K562 (cell line): ENCODE measurements at regions not wholly inside any gene's neighbourhood (a gene's known extent, or its start where the extent isn't known, plus 50 kb on each side); places are given as distances from the start of the nearest gene placed in this dataset.

Experiments used
- ATAC-seq: fragments of 200-7000 bp; cut with Tn5 transposase; 3 replicates; pipeline ENCODE4 v1.9.1; 2020; ENCODE audit warnings: moderate library complexity
- BruUV-seq: library from RNA; stranded (reverse); fragments of 400-500 nt; replicated peaks from 2 replicates; lab custom pipeline; 2021; lab: Mats Ljungman, UMichigan
- CTCF ChIA-PET: fragments of 300-600 bp; formaldehyde crosslinking; extraction: SDS; loops from one replicate; lab custom pipeline; 2021; ENCODE audit warnings: low intra/inter-chr PET ratio; lab: Yijun Ruan, JAX
- POLR2A ChIA-PET: fragments of 300-600, 350-650 bp; sonication (Branson Sonifier 250); formaldehyde crosslinking; extraction: SDS; loops from one replicate; lab custom pipeline; 2021; ENCODE audit warnings: antibody characterized with exemption, inconsistent platforms; lab: Yijun Ruan, JAX
- DNase-seq, 4 experiments: peaks; one replicate each; pipeline versions ENCODE4 v3.0.0 to v3.0.0-alpha.2; 2011 to 2018; ENCODE audit warnings: low spot score in 3 of 4, mixed read lengths in 3 of 4; ENCODE audit errors: extremely low read depth in 1 of 4
- FAIRE-seq: peaks from 2 replicates; lab custom pipeline; 2011; peaks lifted over from hg19 to GRCh38; lab: Jason Lieb, UNC
- H2AFZ ChIP-seq: 2 replicates; pipeline ENCODE4 v1.6.0; 2011; ENCODE audit warnings: low read depth, low read length, control low read depth, inconsistent platforms
- H3K27ac ChIP-seq: fragments of 200-600 bp; 3 replicates; pipeline ENCODE4 v1.8.0; 2011; ENCODE audit warnings: low read depth, mild to moderate bottlenecking, control low read depth, inconsistent platforms, low read length, moderate library complexity, mixed read lengths; ENCODE audit errors: extremely low read depth
- H3K27me3 ChIP-seq, 2 experiments: fragments of 300-600 bp in 1 of 2; 2 replicates in 1 of 2; 3 replicates in 1 of 2; pipeline versions ENCODE4 v1.6.0 to v1.8.0; 2011; ENCODE audit warnings: inconsistent platforms in 2 of 2, low read length in 2 of 2, mild to moderate bottlenecking in 1 of 2, mixed read lengths in 1 of 2, moderate library complexity in 1 of 2; ENCODE audit not compliant: control insufficient read depth in 2 of 2, insufficient read depth in 2 of 2
- H3K36me3 ChIP-seq: fragments of 300-600 bp; 3 replicates; pipeline ENCODE4 v1.8.0; 2011; ENCODE audit warnings: mild to moderate bottlenecking, low read length, inconsistent platforms; ENCODE audit not compliant: control insufficient read depth, insufficient read depth
- H3K4me1 ChIP-seq, 2 experiments: fragments of 200-600 bp in 1 of 2; replicated peaks in 1 of 2; 2 replicates in 1 of 2; 3 replicates in 1 of 2; pipeline versions ENCODE4 v1.5.1 to v1.8.0; 2011; ENCODE audit warnings: inconsistent platforms in 2 of 2, low read length in 2 of 2, mild to moderate bottlenecking in 1 of 2, mixed read lengths in 1 of 2, moderate library complexity in 1 of 2; ENCODE audit not compliant: control insufficient read depth in 2 of 2, insufficient read depth in 2 of 2
- H3K4me2 ChIP-seq: 2 replicates; pipeline ENCODE4 v1.6.1; 2011; ENCODE audit warnings: low read length, control low read depth, inconsistent platforms, mixed read lengths; ENCODE audit not compliant: insufficient read depth
- H3K4me3 ChIP-seq: fragments of 200-600 bp; sonication (generic), shearing (Covaris generic); 2 replicates; pipeline ENCODE4 v1.5.1; 2016; ENCODE audit warnings: control low read depth, inconsistent platforms
- H3K79me2 ChIP-seq: fragments of 200-600 bp; 3 replicates; pipeline ENCODE4 v1.8.0; 2011; ENCODE audit warnings: low read length, inconsistent platforms; ENCODE audit not compliant: control insufficient read depth, insufficient read depth
- H3K9ac ChIP-seq, 2 experiments: 2 replicates each; pipeline versions ENCODE4 v1.6.0 to v1.6.1; 2011; ENCODE audit warnings: low read depth in 2 of 2, low read length in 2 of 2, control low read depth in 1 of 2, inconsistent platforms in 1 of 2, mild to moderate bottlenecking in 1 of 2, mixed read lengths in 1 of 2; ENCODE audit not compliant: insufficient read depth in 1 of 2
- H3K9me1 ChIP-seq: one replicate; pipeline ENCODE4 v1.6.0; 2011; ENCODE audit warnings: inconsistent platforms, mild to moderate bottlenecking, low read length, moderate library complexity; ENCODE audit not compliant: control insufficient read depth, insufficient read depth
- H3K9me3 ChIP-seq: replicated peaks from 2 replicates; pipeline ENCODE4 v1.5.1; 2011; ENCODE audit warnings: low read depth, low read length, inconsistent platforms; ENCODE audit not compliant: control insufficient read depth, insufficient read depth
- H4K20me1 ChIP-seq: replicated peaks from 2 replicates; pipeline ENCODE4 v1.6.1; 2011; ENCODE audit warnings: low read length, inconsistent platforms, mixed read lengths; ENCODE audit not compliant: control insufficient read depth, insufficient read depth
- PRMT5 ChIP-seq: sonication (generic); formaldehyde crosslinking; IDR thresholded peaks from 2 replicates; pipeline ENCODE4 v1.5.0; 2020; ENCODE audit warnings: missing genetic modification reagents
- TEAD2 ChIP-seq: fragments of 450-650 bp; IDR thresholded peaks from 2 replicates; pipeline ENCODE4 v1.6.1; 2016; ENCODE audit warnings: missing genetic modification characterization, control low read depth, missing compliant biosample characterization
- ZNF347 ChIP-seq: fragments of 450-650 bp; formaldehyde crosslinking; IDR thresholded peaks from 2 replicates; pipeline ENCODE4 v1.4.0; 2020; ENCODE audit warnings: low read depth, mild to moderate bottlenecking, moderate library complexity
- WGBS: fragments of 100-300 bp; shearing (Covaris generic); methylation state at CpG from one replicate; pipeline ENCODE4 v1.1.6; 2016; ENCODE audit warnings: low coverage, mixed read lengths; ENCODE audit not compliant: insufficient coverage; ENCODE audit errors: missing lambda C conversion rate; 5-methylcytosine and 5-hydroxymethylcytosine counted together
- in situ Hi-C: fragments of 300-500 bp; cut with MboI; formaldehyde crosslinking; loops from 4 replicates; pipeline ENCODE4 v1.15.0; 2018; ENCODE audit warnings: inconsistent platforms, mixed read lengths
- intact Hi-C: fragments of 100-400 bp; cut with micrococcal nuclease; formaldehyde crosslinking; loops from 2 replicates; pipeline ENCODE4 v1.14.2; 2022
- TF ChIP-seq, protein P1 (sequence below): fragments of 200-600 bp; sonication (generic); IDR thresholded peaks from one replicate; pipeline ENCODE4 v1.6.1; 2012; ENCODE audit warnings: mild to moderate bottlenecking, low read depth, low read length, inconsistent platforms
- TF ChIP-seq, protein P2 (sequence below): sonication (generic); formaldehyde crosslinking; IDR thresholded peaks from 2 replicates; pipeline ENCODE4 v1.8.0; 2023; ENCODE audit warnings: mild to moderate bottlenecking, missing genetic modification reagents

DNA sequence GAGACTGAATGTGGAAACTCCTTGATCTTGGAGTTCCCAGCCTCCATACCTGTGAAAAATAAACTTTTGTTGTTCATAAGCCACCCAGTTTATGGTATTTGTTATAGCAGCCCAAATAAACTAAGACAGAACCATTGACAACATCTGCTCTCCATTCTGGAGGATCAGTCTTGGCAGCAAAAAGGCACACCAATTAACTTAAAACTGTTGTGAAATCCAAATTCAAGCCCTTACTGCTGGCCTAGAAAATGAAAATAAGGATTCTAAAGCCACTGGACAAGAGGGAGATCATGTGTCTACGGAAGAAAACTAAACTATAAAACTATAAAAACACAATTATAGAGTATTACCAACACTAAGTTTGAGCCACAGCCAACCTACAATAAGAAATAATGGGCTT lies 172.1 kb upstream of the RNPC3 start:
- intact Hi-C loops (no loop called here), in situ Hi-C loops (no loop called here)
- Histone ChIP-seq H3K4me2 (no peak overlapping the region), H3K79me2 (no peaks in the 10 kb centered on the region), H3K27me3 (no peaks in the 10 kb centered on the region), H3K36me3 (no peaks in the 10 kb centered on the region), H3K9me1 (no peaks in the 10 kb centered on the region), H3K9ac (no peak overlapping the region), H3K4me1 (no peaks in the 10 kb centered on the region), H4K20me1 (no peaks in the 10 kb centered on the region), H3K27ac (no peak overlapping the region), H2AFZ (no peak overlapping the region), H3K9me3 (no peaks in the 10 kb centered on the region; the same call in 1 of the 2 replicates), H3K4me3 (no peak overlapping the region)
- POLR2A ChIA-PET = no interaction called here
- 0% methylated on average over 1 of the region's 1 CpG for WGBS
- no TSS peak for BruUV-seq
- ATAC-seq (no peak), FAIRE-seq (no peak), DNase-seq (no peak)
- CTCF ChIA-PET = no interaction called here
- TF ChIP-seq PRMT5 (CRISPR knock-in tag) (no peak), ZNF347 (no peak), TEAD2 (tag) (no peak)
- TF ChIP-seq, protein P1, sequence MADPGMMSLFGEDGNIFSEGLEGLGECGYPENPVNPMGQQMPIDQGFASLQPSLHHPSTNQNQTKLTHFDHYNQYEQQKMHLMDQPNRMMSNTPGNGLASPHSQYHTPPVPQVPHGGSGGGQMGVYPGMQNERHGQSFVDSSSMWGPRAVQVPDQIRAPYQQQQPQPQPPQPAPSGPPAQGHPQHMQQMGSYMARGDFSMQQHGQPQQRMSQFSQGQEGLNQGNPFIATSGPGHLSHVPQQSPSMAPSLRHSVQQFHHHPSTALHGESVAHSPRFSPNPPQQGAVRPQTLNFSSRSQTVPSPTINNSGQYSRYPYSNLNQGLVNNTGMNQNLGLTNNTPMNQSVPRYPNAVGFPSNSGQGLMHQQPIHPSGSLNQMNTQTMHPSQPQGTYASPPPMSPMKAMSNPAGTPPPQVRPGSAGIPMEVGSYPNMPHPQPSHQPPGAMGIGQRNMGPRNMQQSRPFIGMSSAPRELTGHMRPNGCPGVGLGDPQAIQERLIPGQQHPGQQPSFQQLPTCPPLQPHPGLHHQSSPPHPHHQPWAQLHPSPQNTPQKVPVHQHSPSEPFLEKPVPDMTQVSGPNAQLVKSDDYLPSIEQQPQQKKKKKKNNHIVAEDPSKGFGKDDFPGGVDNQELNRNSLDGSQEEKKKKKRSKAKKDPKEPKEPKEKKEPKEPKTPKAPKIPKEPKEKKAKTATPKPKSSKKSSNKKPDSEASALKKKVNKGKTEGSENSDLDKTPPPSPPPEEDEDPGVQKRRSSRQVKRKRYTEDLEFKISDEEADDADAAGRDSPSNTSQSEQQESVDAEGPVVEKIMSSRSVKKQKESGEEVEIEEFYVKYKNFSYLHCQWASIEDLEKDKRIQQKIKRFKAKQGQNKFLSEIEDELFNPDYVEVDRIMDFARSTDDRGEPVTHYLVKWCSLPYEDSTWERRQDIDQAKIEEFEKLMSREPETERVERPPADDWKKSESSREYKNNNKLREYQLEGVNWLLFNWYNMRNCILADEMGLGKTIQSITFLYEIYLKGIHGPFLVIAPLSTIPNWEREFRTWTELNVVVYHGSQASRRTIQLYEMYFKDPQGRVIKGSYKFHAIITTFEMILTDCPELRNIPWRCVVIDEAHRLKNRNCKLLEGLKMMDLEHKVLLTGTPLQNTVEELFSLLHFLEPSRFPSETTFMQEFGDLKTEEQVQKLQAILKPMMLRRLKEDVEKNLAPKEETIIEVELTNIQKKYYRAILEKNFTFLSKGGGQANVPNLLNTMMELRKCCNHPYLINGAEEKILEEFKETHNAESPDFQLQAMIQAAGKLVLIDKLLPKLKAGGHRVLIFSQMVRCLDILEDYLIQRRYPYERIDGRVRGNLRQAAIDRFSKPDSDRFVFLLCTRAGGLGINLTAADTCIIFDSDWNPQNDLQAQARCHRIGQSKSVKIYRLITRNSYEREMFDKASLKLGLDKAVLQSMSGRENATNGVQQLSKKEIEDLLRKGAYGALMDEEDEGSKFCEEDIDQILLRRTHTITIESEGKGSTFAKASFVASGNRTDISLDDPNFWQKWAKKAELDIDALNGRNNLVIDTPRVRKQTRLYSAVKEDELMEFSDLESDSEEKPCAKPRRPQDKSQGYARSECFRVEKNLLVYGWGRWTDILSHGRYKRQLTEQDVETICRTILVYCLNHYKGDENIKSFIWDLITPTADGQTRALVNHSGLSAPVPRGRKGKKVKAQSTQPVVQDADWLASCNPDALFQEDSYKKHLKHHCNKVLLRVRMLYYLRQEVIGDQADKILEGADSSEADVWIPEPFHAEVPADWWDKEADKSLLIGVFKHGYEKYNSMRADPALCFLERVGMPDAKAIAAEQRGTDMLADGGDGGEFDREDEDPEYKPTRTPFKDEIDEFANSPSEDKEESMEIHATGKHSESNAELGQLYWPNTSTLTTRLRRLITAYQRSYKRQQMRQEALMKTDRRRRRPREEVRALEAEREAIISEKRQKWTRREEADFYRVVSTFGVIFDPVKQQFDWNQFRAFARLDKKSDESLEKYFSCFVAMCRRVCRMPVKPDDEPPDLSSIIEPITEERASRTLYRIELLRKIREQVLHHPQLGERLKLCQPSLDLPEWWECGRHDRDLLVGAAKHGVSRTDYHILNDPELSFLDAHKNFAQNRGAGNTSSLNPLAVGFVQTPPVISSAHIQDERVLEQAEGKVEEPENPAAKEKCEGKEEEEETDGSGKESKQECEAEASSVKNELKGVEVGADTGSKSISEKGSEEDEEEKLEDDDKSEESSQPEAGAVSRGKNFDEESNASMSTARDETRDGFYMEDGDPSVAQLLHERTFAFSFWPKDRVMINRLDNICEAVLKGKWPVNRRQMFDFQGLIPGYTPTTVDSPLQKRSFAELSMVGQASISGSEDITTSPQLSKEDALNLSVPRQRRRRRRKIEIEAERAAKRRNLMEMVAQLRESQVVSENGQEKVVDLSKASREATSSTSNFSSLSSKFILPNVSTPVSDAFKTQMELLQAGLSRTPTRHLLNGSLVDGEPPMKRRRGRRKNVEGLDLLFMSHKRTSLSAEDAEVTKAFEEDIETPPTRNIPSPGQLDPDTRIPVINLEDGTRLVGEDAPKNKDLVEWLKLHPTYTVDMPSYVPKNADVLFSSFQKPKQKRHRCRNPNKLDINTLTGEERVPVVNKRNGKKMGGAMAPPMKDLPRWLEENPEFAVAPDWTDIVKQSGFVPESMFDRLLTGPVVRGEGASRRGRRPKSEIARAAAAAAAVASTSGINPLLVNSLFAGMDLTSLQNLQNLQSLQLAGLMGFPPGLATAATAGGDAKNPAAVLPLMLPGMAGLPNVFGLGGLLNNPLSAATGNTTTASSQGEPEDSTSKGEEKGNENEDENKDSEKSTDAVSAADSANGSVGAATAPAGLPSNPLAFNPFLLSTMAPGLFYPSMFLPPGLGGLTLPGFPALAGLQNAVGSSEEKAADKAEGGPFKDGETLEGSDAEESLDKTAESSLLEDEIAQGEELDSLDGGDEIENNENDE = no peak
- TF ChIP-seq, protein P2, sequence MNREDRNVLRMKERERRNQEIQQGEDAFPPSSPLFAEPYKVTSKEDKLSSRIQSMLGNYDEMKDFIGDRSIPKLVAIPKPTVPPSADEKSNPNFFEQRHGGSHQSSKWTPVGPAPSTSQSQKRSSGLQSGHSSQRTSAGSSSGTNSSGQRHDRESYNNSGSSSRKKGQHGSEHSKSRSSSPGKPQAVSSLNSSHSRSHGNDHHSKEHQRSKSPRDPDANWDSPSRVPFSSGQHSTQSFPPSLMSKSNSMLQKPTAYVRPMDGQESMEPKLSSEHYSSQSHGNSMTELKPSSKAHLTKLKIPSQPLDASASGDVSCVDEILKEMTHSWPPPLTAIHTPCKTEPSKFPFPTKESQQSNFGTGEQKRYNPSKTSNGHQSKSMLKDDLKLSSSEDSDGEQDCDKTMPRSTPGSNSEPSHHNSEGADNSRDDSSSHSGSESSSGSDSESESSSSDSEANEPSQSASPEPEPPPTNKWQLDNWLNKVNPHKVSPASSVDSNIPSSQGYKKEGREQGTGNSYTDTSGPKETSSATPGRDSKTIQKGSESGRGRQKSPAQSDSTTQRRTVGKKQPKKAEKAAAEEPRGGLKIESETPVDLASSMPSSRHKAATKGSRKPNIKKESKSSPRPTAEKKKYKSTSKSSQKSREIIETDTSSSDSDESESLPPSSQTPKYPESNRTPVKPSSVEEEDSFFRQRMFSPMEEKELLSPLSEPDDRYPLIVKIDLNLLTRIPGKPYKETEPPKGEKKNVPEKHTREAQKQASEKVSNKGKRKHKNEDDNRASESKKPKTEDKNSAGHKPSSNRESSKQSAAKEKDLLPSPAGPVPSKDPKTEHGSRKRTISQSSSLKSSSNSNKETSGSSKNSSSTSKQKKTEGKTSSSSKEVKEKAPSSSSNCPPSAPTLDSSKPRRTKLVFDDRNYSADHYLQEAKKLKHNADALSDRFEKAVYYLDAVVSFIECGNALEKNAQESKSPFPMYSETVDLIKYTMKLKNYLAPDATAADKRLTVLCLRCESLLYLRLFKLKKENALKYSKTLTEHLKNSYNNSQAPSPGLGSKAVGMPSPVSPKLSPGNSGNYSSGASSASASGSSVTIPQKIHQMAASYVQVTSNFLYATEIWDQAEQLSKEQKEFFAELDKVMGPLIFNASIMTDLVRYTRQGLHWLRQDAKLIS (CRISPR knock-in tag) = no peak
